Upper lobe of left lung (tissue), 4 donors: ENCODE measurements at regions not wholly inside any gene's neighbourhood (a gene's known extent, or its start where the extent isn't known, plus 50 kb on each side); places are given as distances from the start of the nearest gene placed in this dataset.

Source experiments
- EP300 ChIP-seq, 4 donors: sonication (generic); formaldehyde crosslinking; IDR thresholded peaks; one replicate each; pipeline ENCODE4 v1.5.1; 2017; ENCODE audit warnings: antibody characterized with exemption in 4 of 4, control low read depth in 2 of 4
- POLR2A ChIP-seq, 4 donors: fragments of 450-650 bp; IDR thresholded peaks; one replicate each; pipeline ENCODE4 v1.5.1; 2016 to 2017; ENCODE audit warnings: antibody characterized with exemption in 4 of 4, mild to moderate bottlenecking in 2 of 4
- POLR2AphosphoS5 ChIP-seq, 2 donors: sonication (generic); formaldehyde crosslinking; IDR thresholded peaks; one replicate each; pipeline ENCODE4 v1.5.1; 2017; ENCODE audit warnings: antibody characterized with exemption in 2 of 2
- TF ChIP-seq, protein P1 (sequence below), 6 experiments: fragments of 450-650 bp in 4 of 6; fragments of 200-600 bp in 2 of 6; sonication (generic) in 2 of 6; IDR thresholded peaks; one replicate each; pipeline ENCODE4 v1.5.1; 2016 to 2019; ENCODE audit warnings: antibody characterized with exemption in 6 of 6

DNA sequence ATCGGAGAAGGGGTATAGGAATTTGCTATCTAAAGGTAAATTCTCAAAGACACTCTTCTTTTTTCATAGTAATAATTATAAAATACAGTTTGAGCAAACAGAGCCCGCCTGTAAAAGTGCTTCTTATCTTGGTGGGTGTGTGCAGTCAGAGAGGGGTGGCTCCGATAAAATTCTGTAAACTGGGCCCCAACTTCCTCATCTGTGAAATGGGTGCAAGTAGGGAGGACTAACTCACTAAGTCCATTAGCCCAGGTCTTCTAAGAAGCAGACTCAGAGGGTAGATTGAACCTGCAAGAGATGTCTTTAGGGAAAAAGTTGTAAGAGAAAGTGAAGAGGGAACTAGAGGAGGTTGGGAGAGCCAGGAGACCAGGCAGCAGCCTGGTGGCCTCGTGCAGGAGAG is 245.8 kb upstream of the RREB1 start:
- TF ChIP-seq, protein P1, sequence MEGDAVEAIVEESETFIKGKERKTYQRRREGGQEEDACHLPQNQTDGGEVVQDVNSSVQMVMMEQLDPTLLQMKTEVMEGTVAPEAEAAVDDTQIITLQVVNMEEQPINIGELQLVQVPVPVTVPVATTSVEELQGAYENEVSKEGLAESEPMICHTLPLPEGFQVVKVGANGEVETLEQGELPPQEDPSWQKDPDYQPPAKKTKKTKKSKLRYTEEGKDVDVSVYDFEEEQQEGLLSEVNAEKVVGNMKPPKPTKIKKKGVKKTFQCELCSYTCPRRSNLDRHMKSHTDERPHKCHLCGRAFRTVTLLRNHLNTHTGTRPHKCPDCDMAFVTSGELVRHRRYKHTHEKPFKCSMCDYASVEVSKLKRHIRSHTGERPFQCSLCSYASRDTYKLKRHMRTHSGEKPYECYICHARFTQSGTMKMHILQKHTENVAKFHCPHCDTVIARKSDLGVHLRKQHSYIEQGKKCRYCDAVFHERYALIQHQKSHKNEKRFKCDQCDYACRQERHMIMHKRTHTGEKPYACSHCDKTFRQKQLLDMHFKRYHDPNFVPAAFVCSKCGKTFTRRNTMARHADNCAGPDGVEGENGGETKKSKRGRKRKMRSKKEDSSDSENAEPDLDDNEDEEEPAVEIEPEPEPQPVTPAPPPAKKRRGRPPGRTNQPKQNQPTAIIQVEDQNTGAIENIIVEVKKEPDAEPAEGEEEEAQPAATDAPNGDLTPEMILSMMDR (IDR thresholded peaks at IDR 0.05) = no peak
- TF ChIP-seq EP300 (IDR thresholded peaks at IDR 0.05) = no peak
- TF ChIP-seq POLR2AphosphoS5 (IDR thresholded peaks at IDR 0.05) = no peak
- no peak for TF ChIP-seq POLR2A (IDR thresholded peaks at IDR 0.05)
